ENCODE measurements at regions not wholly inside any gene's neighbourhood (a gene's known extent, or its start where the extent isn't known, plus 50 kb on each side); places are given as distances from the start of the nearest gene placed in this dataset.

- no peak for DNase-seq
Measured at GRCh38 chr21:38980416-38981313, 174.9 kb downstream of the ETS2 start.

GRCh38 chr21:38979271-38980121, 173.8 kb downstream of the ETS2 start:
- DNase-seq = peak; percentile 35

- no peak for DNase-seq
Measured at GRCh38 chr21:38976900-38977299, 171.2 kb downstream of the ETS2 start.

- no peak for DNase-seq
Measured at GRCh38 chr21:38973552-38973951, 167.8 kb downstream of the ETS2 start.

GRCh38 chr21:38972078-38972477, 166.3 kb downstream of the ETS2 start:
- no peak for DNase-seq

- DNase-seq = no peak
Measured at GRCh38 chr21:38970765-38971164, 165.0 kb downstream of the ETS2 start.

GRCh38 chr21:38968887-38969543, 163.3 kb downstream of the ETS2 start:
- DNase-seq = peak; percentile 42

GRCh38 chr21:38965910-38966504, 160.3 kb downstream of the ETS2 start:
- DNase-seq = no peak

GRCh38 chr21:38965241-38965640, 159.5 kb downstream of the ETS2 start:
- no peak for DNase-seq

GRCh38 chr21:38963006-38963405, 157.3 kb downstream of the ETS2 start:
- DNase-seq = no peak

- no peak for DNase-seq
Measured at GRCh38 chr21:38960251-38960650, 154.5 kb downstream of the ETS2 start.

- no peak for DNase-seq
Measured at GRCh38 chr21:38959692-38960061, 153.9 kb downstream of the ETS2 start.

GRCh38 chr21:38958940-38959691, 153.4 kb downstream of the ETS2 start:
- peak; percentile 12 for DNase-seq

- DNase-seq = no peak
Measured at GRCh38 chr21:38958323-38958705, 152.6 kb downstream of the ETS2 start.

- no peak for DNase-seq
Measured at GRCh38 chr21:38957575-38958322, 152.0 kb downstream of the ETS2 start.

- DNase-seq = peak; percentile 55
Measured at GRCh38 chr21:38956856-38957571, 151.3 kb downstream of the ETS2 start.

- no peak for DNase-seq
Measured at GRCh38 chr21:38956521-38956855, 150.8 kb downstream of the ETS2 start.

GRCh38 chr21:38956007-38956406, 150.3 kb downstream of the ETS2 start:
- no peak for DNase-seq

- DNase-seq = no peak
Measured at GRCh38 chr21:38955495-38955894, 149.8 kb downstream of the ETS2 start.

GRCh38 chr21:38954588-38955004, 148.9 kb downstream of the ETS2 start:
- no peak for DNase-seq

GRCh38 chr21:38953516-38953915, 147.8 kb downstream of the ETS2 start:
- DNase-seq = no peak

All from GF-D8 (cell line).